HG03103 (cell line): ENCODE measurements at regions not wholly inside any gene's neighbourhood (a gene's known extent, or its start where the extent isn't known, plus 50 kb on each side); places are given as distances from the start of the nearest gene placed in this dataset.
A peak's percentile ranks its signal among the peaks of the same experiment; 100 is the strongest.
"Not testable (repeated sequence)": the region's sequence is repeated elsewhere in the genome, so short reads cannot be mapped to it uniquely, and the experiment has no call there.

Source experiments
- ATAC-seq: cut with Tn5 transposase; IDR thresholded peaks from one replicate; pipeline ENCODE4 v1.9.1; 2021; ENCODE audit warnings: low read depth; ENCODE audit not compliant: unreplicated experiment

DNA sequence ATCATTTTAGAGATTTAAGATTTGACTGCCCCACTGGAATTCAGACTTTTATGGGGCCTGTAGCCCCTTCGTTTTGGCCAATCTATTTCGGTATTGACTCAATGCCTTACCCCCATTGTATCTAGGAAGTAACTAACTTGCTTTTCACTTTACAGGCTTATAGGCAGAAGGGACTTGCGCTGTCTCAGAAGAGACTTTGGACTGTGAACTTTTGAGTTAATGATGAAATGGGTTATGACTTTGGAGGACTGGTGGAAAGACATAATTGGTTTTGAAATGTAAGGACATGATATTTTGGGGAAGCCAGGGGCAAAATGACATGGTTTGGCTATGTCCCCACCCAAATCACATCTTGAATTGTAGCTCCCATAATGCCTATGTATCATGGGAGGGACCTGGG lies 463.0 kb upstream of the KLHL1 start:
- ATAC-seq: no peak

DNA sequence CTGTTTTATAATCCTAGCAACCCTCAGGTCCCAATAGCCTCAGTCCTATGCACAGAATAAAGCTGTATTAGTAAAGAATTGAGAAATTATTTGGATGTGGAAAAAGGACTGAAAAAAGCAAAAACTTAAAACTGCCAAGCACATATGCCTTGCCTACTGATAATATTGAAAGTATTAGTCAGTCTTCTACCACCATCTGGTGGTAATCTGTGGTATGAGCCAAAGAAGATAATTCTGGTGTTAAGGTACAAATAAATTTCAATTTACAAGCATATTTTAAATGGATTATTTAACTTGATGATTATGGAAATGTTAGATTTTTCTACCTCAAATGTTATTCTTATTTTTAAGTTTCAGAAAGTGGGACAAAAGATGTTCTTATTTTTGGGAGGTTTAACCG lies 460.3 kb upstream of the KLHL1 start:
- ATAC-seq: peak; percentile 55

DNA sequence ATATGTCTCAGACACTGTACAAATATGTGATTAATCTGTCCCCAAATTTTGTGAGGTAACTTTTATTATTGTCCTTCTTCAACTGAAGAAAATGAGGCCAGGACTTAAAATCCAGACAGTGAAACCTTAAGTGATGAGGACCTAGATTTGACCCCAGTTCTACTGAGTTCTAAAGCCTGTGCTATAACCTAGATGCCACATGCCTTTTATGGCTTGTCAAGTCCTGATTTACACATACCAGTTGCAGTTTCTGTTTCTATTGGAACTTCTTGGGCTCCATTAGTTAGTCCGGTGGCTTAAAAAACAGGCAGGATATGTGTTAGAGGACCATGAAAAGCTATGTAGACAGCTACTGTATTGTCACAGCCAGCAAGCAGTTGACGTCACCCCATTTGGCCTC lies 436.5 kb upstream of the KLHL1 start:
- ATAC-seq: no peak

DNA sequence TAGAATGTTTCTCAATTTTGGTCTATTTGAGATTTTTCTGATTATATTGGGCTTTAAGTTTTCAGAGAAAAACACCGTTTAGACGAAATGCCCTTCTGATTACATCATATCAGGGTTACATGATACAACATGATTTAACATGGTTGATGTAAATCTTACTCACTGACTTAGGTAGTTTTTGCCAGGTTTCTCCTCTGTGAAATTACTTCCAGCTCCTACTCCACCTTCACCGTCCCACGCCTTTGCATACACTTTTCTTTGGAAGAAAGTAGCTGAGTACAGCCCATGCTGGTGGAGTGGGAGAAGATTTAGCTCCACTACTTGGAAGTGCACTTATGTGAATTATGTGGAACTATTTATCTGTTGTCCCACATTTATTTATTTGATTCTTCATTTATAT lies 433.2 kb upstream of the KLHL1 start:
- ATAC-seq: no peak

DNA sequence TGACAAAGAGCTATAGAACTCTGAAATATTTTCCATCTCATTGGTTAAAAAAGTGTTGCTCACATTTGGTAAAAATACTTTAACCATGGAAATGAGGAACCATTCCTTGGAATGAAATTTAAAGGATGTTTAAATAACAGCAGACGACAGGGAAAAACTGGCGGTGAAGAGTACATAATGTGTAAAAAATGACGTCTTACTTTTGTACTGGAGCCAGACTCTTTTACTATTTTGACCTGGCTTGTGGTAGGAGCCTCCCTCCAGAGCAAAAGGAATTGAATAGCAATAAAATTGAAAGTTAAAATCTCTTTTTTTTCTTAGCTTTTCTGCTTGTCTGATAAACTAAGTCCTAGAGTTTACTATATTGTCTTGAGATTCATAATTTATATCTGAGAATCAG lies 426.2 kb upstream of the KLHL1 start:
- no peak for ATAC-seq

DNA sequence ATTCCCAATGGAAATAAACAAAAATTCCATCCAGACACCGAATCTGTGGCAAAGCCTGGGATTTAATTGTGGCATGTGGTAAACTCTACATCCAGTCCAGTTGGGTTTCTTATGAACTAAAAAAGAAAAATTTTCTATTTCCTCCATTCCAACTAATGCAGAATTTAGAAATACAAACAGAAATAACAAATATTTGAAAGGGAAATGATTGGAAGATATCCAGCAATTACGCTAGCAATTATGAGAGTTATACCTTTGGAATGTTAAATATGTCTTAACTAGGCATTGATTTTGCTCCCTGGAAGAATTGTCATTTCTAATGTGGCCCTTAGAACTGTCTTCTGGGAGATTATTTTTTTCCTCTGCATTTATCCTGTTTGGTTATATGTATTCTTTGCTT lies 421.4 kb upstream of the KLHL1 start:
- ATAC-seq: no peak

DNA sequence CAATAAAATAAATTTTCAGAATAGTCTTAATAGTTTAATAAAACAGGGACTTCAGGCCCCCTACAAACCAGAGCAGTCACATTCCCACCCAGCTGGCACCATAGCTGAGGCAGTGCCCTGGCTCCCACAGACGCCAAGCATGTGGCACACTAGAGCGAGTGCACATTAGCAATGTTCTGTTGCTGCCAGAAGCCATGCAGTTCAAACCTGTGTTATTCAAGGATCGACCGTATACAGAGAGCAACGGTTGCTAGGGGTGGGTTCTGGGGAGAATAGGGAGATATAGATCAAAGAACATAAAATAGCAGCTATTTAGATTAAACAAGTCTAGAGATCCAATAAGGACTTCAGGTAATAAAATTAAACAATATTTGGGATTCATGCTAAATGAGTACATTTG lies 419.3 kb upstream of the KLHL1 start:
- ATAC-seq: no peak

DNA sequence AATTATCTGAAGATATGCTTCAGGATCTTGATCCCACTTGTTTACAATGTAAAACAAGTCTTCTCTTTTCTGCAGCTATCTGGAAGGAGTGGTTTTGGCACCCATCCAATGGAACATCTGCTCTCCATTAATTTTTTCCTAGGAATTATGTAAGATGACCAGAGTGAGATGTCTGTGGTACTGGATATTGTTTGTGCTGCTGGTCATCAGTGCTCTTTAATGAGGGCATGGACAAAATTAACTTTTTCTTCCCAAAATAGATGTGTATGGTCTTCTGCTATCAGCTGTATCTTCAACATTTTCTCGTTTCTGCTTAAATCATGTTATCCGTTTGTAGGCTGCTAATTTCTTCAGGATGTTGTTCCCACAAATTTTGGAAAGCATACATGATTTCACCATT lies 415.4 kb upstream of the KLHL1 start:
- no peak for ATAC-seq

DNA sequence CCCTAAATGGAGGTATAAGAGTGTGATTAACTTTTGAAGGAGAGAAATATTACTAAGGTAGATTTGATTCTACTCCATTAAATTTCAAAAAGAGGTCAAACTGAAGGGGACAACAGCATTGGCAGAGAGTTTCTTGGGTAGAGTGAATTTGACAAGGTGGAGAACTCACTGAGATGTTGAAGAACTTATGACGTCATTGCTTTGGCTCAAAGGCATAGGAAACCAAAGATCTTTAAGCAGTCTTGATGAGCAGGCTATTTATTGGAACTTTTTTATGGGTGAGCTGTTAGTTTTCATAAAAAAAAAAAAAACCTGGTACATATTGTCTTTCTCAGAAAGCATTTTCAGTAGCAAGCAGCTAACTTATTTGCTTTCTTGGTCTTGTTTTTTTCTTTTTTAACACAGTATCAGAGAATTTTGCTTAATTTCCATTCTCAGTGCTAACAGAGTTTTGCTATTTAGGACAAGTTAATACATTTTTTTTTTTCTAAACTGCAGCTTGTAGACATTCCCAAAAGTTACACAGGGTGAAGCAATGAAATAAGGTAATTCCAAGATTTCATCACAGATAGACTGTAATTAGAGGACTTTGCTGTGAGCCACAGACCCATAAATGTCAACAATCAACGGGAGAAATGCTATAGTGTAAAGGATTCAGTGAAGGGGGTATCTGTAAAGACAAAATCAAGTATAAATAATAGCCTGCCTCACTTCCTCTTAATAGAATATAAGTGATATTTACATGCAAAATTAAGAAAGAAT lies 412.2 kb upstream of the KLHL1 start:
- ATAC-seq: no peak

DNA sequence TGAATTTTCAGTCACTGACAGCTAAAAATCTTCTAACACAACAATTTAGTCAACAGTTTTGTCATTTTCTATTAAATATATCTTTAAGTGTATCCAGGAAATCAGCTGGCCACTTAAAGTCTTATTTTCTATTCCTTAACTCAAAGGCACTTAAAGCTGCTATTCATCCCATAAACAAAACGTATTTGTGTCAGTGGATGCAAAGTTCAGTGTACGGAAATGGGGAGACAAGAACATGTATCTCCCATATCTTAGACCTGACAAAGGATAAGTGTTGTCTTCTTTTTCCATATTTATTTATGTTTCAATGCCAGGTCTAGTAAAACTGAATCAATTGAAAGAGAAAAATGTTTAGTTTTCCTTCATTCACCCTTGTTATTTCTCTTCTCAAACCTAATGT lies 409.8 kb upstream of the KLHL1 start:
- no peak for ATAC-seq

DNA sequence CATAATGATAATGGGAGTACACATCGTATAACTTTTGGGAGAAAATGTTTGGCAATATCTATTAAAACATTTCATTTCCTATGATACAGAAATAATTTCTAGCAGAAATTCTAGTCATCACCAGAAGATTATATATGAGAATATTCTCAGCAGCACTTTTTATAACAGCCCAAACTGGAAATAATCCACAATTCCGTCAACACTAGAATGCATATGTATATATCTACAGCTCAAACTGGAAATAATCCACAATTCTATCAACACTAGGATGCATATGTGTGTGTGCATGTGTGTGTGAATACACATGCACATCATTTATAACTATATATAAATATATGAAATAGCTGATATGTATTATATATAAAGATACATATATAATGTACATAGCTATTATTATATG lies 408.0 kb upstream of the KLHL1 start:
- ATAC-seq: no peak

DNA sequence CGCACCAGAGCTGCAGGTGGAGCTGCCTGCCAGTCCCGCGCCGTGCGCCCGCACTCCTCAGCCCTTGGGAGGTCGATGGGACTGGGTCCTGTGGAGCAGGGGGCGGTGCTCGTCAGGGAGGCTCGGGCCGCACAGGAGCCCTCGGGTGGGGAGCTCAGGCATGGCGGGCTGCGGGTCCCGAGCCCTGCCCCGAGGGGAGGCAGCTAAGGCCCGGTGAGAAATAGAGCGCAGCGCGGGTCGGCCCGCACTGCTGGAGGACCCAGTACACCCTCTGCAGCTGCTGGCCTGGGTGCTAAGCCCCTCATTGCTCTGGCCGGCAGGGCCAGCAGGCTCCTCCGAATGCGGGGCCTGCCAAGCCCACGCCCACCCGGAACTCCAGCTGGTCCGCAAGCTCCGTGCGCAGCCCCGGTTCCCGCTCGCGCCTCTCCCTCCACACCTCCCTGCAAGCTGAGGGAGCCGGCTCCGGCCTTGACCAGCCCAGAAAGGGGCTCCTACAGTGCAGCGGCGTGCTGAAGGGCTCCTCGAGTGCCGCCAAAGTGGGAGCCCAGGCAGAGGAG lies 403.7 kb upstream of the KLHL1 start:
- not testable (repeated sequence) for ATAC-seq

DNA sequence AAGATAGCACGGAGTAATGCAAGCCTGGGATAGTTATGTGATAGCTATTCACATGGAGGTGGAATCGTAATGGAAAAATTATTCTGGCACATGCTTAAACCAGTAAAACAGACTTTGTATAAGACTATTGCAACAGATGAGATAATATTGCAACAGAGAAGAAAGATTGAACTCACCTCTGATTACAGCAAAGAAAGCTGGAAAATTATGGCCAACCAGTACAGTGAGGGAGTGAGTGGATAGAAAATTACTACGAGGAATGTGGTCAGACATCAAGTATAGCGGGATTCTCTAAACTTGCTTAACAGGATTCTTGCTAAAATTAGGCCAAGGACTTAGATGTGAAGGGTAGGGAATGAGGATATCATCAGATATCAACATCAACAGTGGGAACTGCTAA lies 397.6 kb upstream of the KLHL1 start:
- ATAC-seq: no peak

DNA sequence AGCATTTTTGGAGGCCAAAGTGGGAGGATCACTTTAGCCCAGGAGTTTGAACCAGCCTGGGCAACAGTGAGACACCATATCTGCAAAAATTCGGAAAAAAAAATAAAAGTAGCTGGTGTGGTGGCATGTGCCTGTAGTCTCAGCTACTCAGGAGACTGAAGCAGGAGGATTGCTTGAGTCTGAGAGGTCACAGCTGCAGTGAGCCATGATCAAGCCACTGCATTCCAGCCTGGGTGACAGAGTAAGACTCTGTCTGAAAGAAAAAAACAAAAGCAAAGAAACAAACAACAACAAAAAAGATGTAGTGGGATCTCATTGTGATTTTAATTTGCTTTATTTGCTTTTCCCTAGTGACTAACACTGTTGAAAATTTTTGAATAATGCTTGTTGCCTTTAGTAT lies 394.7 kb upstream of the KLHL1 start:
- ATAC-seq: no peak

DNA sequence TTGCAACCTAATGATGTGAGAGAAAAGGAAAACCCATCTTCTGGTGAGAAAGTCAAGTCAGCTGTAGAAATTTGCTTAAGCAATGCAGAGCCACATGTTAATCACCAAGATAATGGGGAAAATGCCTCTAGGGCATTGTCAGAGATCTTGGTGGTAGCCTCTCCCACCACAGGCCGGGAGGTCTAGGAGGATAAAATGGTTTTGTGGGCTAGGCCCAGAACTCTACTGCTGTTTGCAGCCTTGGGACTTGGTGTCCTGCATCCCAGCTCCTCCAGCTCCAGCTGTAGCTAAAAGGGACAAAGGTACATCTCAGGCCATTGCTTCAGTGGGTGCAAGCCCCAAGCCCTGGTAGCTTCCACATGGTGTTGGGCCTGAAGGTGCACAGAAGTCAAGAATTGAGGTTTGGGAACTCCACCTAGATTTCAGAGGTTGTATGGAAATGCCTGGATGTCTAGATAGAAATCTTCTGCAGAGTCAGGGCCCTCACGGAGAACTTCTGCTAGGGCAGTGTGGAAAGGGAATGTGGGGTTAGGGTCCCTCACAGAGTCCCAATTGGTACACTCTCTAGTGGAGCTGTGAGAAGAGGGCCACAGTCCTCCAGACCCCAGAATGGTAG lies 382.2 kb upstream of the KLHL1 start:
- no peak for ATAC-seq

DNA sequence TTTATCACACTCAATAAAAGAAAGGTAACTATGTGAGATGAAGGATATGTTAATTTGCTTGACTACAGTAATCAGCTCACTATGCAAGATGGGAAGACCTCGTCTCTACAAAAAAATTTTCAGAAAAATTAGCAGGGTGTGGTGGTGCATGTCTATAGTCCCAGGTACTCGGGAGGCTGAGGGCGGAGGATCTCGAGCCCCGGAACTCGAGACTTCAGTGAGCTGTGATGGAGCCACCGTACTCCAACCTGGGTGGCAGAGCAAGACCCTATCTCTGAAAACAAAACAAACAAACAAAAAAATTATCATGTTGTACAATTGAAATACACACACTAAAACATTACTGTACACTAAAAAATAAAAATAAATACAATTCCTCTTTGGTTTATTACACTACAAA lies 376.7 kb upstream of the KLHL1 start:
- no peak for ATAC-seq

DNA sequence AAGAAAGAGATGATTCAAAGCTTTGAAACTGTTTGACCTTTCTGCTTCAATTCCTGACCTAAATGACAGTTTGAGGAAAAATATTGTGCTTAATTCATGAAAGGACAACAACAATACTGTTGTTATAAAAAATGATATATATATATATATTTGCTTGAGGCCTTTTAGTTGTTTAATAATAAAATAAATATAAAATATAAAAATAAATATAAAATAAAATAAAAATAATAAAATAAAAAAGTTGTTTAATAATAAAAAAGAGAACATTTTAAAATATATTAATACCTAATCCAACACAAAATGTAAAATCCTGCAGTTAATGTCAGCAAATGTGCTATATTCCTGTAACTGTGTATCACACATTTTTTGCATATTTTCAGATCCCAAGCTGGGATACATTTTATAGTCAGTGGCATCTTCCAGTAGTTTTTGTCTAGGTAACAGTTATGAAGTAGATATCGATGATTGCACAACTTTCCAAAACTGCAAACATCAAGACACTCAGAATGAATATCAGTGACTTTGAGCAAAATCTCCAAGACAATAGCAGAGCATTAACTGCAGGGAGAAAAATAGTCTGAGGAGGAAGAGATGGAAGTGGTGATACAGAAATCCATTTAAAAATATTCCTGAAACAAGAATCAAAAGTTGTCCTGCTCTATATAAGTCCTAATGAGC lies 375.5 kb upstream of the KLHL1 start:
- ATAC-seq: no peak

DNA sequence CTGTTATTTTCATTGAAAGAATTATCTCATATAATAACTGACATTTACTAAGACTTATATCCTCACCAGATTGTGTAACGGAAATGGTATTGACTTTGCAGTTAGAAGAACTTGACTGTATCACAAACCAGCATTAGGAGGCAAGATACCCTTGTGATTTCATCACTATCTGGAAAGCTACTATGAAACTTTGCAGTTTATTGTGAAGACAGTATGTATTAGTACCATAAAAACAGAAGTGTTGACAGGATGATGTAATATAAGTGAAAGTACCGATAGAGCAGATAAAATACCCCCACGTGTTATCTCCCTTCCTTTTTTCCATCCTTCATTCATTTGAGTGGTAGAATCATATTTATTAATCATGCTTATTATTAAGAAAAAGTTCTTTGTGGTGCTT lies 365.7 kb upstream of the KLHL1 start:
- no peak for ATAC-seq

DNA sequence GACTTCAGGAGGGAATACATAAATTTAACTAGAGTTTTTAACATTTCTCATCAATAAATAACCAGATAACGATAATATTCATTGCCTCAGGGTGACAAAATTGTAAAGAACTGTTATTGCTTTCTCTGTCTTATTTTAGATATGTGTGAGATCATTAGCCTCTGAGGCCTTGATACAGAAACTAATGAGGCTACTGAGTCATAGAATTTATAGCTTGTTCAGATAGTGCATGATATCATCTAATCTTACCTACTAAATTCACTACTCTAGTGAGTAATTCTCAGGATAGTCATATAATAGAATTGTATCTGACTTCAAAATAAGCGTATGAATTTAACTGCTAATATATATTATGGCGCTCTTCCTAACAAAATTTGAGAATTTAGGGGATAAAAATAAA lies 360.8 kb upstream of the KLHL1 start:
- no peak for ATAC-seq

DNA sequence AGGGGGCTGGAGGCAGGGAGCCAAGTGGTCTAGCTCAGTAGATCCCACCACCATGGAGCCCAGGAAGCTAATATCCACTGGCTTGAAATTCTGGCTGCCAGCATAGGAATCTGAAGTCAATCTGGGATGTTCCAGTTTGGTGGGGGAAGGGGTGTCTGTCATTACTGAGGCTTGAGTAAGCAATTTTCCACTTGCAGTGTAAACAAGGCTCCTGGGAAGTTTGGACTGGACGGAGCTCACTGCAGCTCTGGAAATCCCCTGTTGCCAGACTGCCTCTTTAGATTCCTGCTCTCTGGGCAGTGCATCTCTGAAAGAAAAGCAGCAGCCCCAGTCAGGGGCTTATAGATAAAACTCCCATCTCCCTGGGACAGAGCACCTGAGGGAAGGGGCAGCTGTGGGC lies 349.2 kb upstream of the KLHL1 start:
- no peak for ATAC-seq

DNA sequence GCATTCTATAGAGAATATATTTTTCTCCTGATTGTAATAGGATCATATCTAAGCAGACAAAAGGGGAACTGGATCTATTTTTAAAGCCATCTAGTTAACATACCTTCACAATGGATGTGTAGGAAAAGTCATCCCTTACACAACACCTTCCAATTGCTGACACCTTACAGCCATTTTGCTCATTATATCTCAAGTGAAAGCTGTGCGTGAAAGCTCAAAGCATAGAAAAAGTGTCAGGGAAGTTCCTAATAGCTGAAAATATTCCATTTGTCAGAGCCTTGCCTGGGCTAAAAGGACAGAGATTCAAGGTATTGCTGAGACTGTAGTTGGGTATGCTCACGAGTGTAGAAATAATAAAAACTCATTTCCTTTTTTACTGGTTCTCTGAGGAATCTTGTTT lies 340.6 kb upstream of the KLHL1 start:
- no peak for ATAC-seq
